Endodermal cell (in vitro differentiated cells): ENCODE measurements at regions not wholly inside any gene's neighbourhood (a gene's known extent, or its start where the extent isn't known, plus 50 kb on each side); places are given as distances from the start of the nearest gene placed in this dataset.

Experiments
- DNase-seq: peaks from one replicate; pipeline ENCODE4 v3.0.0-alpha.2; 2017
- H3K27ac ChIP-seq: 2 replicates; pipeline ENCODE4 v1.5.1; 2013; ENCODE audit warnings: mild to moderate bottlenecking, low read depth, low read length, moderate library complexity
- H3K27me3 ChIP-seq: 2 replicates; pipeline ENCODE4 v1.6.1; 2013; ENCODE audit warnings: mild to moderate bottlenecking, low read length, moderate library complexity; ENCODE audit not compliant: insufficient read depth, control insufficient read depth, poor library complexity, severe bottlenecking
- H3K36me3 ChIP-seq: 2 replicates; pipeline ENCODE4 v1.7.0; 2013; ENCODE audit warnings: mild to moderate bottlenecking, low read length, moderate library complexity; ENCODE audit not compliant: control insufficient read depth, insufficient read depth
- H3K4me1 ChIP-seq: one replicate; pipeline ENCODE4 v1.7.0; 2013; ENCODE audit warnings: low read length; ENCODE audit not compliant: control insufficient read depth, insufficient read depth
- H3K4me3 ChIP-seq: 2 replicates; pipeline ENCODE4 v1.5.1; 2013; ENCODE audit warnings: mild to moderate bottlenecking, low read length, moderate library complexity
- H3K9ac ChIP-seq: 2 replicates; pipeline ENCODE4 v1.6.1; 2013; ENCODE audit warnings: mild to moderate bottlenecking, low read length, moderate library complexity; ENCODE audit not compliant: poor library complexity, severe bottlenecking; ENCODE audit errors: extremely low read depth
- H3K9me3 ChIP-seq: 2 replicates; pipeline ENCODE4 v1.6.1; 2013; ENCODE audit warnings: mild to moderate bottlenecking, low read length, moderate library complexity; ENCODE audit not compliant: control insufficient read depth
- H3K27ac Mint-ChIP-seq: 2 replicates; pipeline ENCODE4 v1.8.0; 2020; ENCODE audit warnings: mixed read lengths
- H3K27me3 Mint-ChIP-seq: 2 replicates; pipeline ENCODE4 v1.8.0; 2021; ENCODE audit warnings: mild to moderate bottlenecking, mixed read lengths; ENCODE audit not compliant: insufficient read depth
- H3K36me3 Mint-ChIP-seq: 2 replicates; pipeline ENCODE4 v1.8.0; 2020; ENCODE audit warnings: low read depth, mixed read lengths
- H3K4me1 Mint-ChIP-seq: 2 replicates; pipeline ENCODE4 v1.8.0; 2020; ENCODE audit warnings: mixed read lengths
- H3K4me3 Mint-ChIP-seq: 2 replicates; pipeline ENCODE4 v1.8.0; 2020; ENCODE audit warnings: mild to moderate bottlenecking, moderate library complexity, mixed read lengths
- H3K9me3 Mint-ChIP-seq: 2 replicates; pipeline ENCODE4 v1.8.0; 2020; ENCODE audit warnings: mild to moderate bottlenecking, mixed read lengths
- WGBS, 2 experiments: methylation state at CpG; one replicate each; pipeline versions ENCODE4 v1.1.5 to v1.1.7; 2013; ENCODE audit warnings: missing lambda C conversion rate in 2 of 2, mixed read lengths in 1 of 2; ENCODE audit not compliant: insufficient coverage in 1 of 2, insufficient read length in 1 of 2; 5-methylcytosine and 5-hydroxymethylcytosine counted together
- TF ChIP-seq, protein P1 (sequence below): fragments of 200-600 bp; sonication (generic); conservative IDR thresholded peaks from 2 replicates; pipeline ENCODE4 v1.5.0; 2021; ENCODE audit warnings: antibody characterized with exemption, mild to moderate bottlenecking

DNA sequence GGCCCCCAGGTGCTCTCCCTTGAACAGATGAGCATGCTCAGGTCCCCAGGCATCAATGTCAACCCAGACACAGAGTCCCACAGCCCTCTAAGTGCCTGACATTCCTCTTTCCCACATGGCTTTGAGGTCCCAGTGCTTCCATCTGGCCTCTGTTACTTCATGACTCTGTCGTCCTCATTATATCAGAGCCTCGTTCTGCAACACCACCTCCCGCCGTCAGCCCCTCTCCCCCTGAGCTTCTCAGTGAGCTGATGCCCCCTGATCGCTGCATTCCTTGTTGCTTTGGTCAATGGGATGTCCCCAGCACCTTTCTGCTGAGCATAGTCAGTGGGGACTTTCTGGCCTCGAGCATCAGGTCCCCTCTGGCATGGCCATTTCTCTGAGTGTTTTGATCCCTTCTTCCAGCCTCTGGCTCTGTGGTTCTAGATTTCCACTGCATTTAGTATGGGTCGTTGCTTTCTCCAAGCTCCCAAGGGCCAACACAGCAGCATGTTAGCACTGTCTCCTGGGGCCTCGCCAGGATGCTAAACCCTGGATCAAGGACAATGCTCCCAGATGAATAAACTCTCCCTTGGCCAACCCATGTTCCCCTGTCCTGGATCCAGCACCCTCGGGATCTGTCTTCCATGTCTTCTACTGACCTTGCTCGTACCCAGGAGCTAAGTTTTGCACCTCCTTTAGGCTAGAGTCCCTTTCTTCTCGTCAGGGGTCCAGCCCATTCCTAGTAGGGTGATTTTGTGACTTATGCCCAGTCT, 143.2 kb upstream of the TWIST2 start:
- Histone ChIP-seq H3K36me3 (no peaks in the 10 kb centered on the region), H3K9ac (no peak overlapping the region), H3K4me1 (no peaks in the 10 kb centered on the region), H3K4me3 (no peak overlapping the region), H3K27me3 (peaks cover under 1% of the 10 kb centered on the region), H3K9me3 (no peaks in the 10 kb centered on the region), H3K27ac (no peak overlapping the region)
- TF ChIP-seq, protein P1, sequence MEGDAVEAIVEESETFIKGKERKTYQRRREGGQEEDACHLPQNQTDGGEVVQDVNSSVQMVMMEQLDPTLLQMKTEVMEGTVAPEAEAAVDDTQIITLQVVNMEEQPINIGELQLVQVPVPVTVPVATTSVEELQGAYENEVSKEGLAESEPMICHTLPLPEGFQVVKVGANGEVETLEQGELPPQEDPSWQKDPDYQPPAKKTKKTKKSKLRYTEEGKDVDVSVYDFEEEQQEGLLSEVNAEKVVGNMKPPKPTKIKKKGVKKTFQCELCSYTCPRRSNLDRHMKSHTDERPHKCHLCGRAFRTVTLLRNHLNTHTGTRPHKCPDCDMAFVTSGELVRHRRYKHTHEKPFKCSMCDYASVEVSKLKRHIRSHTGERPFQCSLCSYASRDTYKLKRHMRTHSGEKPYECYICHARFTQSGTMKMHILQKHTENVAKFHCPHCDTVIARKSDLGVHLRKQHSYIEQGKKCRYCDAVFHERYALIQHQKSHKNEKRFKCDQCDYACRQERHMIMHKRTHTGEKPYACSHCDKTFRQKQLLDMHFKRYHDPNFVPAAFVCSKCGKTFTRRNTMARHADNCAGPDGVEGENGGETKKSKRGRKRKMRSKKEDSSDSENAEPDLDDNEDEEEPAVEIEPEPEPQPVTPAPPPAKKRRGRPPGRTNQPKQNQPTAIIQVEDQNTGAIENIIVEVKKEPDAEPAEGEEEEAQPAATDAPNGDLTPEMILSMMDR = no peak
- no peaks in the 10 kb centered on the region for H3K27me3 Mint-ChIP-seq
- H3K36me3 Mint-ChIP-seq = no peaks in the 10 kb centered on the region
- H3K27ac Mint-ChIP-seq = no peak overlapping the region
- H3K9me3 Mint-ChIP-seq = no peaks in the 10 kb centered on the region
- no peak overlapping the region for H3K4me3 Mint-ChIP-seq
- WGBS, 2 experiments = 88 to 90% methylated on average over 9 to 11 of the region's 11 CpGs
- peak; percentile 28 for DNase-seq
- peaks cover 3% of the 10 kb centered on the region for H3K4me1 Mint-ChIP-seq

DNA sequence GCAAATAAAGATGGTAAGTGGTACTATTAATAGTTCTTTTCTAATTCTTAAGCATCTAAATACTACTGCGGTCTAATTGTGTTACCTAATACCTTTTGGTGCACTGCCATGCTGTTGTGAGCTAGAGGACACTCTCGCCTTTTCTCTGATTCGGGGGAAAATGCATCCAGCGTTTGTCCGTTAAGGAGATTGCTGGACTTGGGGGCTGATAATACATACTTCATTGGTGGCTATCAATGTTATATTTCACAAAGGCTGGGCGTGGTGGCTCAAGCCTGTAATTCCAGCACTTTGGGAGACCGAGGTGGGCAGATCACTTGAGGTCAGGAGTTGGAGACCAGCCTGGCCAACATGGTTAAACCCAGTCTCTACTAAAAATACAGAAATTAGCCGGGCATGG, 141.7 kb upstream of the TWIST2 start:
- Mint-ChIP-seq H3K4me1 (peaks cover 3% of the 10 kb centered on the region), H3K9me3 (no peaks in the 10 kb centered on the region), H3K27me3 (no peaks in the 10 kb centered on the region), H3K27ac (no peak overlapping the region), H3K4me3 (no peak overlapping the region), H3K36me3 (no peaks in the 10 kb centered on the region)
- H3K27ac ChIP-seq = no peak overlapping the region
- peak; percentile 8 for DNase-seq
- no peaks in the 10 kb centered on the region for H3K36me3 ChIP-seq
- no peak overlapping the region for H3K4me3 ChIP-seq
- no peaks in the 10 kb centered on the region for H3K9me3 ChIP-seq
- no peak overlapping the region for H3K9ac ChIP-seq
- WGBS, 2 experiments = 87 to 90% methylated on average over 8 of the region's 8 CpGs
- H3K27me3 ChIP-seq = peaks cover 3% of the 10 kb centered on the region
- TF ChIP-seq, protein P1 = no peak
- H3K4me1 ChIP-seq = no peaks in the 10 kb centered on the region

DNA sequence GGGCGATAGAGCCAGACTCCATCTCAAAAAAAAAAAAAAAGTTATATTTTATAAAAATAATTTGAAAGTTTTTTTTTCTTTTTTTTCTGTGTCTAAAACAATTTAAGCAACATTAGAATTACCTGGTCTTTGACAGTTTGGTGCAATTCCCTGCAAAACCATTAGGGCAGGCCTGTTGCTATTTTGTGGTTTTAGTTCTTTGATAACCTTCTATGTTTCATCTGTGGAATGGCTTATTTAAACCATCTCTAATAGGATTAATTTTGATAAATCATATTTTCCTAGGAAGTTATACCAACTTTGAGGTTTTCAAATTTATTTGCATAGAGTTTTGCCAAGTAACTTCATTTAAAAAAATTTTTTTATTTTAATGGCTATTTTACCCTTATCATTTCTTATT, 141.2 kb upstream of the TWIST2 start:
- H3K27me3 ChIP-seq = peaks cover 3% of the 10 kb centered on the region
- WGBS, 2 experiments = no CpG with 5 or more reads among the region's 1 CpG
- no peak overlapping the region for H3K27ac ChIP-seq
- no peak overlapping the region for H3K27ac Mint-ChIP-seq
- peaks cover 3% of the 10 kb centered on the region for H3K4me1 Mint-ChIP-seq
- H3K36me3 ChIP-seq = no peaks in the 10 kb centered on the region
- DNase-seq = peak; percentile 32
- no peak overlapping the region for H3K4me3 ChIP-seq
- no peak overlapping the region for H3K9ac ChIP-seq
- TF ChIP-seq, protein P1 = peak; percentile 67
- no peaks in the 10 kb centered on the region for H3K9me3 Mint-ChIP-seq
- H3K4me1 ChIP-seq = no peaks in the 10 kb centered on the region
- H3K27me3 Mint-ChIP-seq = no peaks in the 10 kb centered on the region
- no peaks in the 10 kb centered on the region for H3K9me3 ChIP-seq
- H3K36me3 Mint-ChIP-seq = no peaks in the 10 kb centered on the region
- H3K4me3 Mint-ChIP-seq = no peak overlapping the region
